Activated CD4-positive, alpha-beta T cell treated with anti-CD3 and anti-CD28 coated beads, Interleukin-2, amount 10 ng/mL, durations not matched to agents 7 days and 5 days (primary cell): ENCODE measurements at regions not wholly inside any gene's neighbourhood (a gene's known extent, or its start where the extent isn't known, plus 50 kb on each side); places are given as distances from the start of the nearest gene placed in this dataset.

ENCODE experiments used
- CTCF ChIA-PET: fragments of 350-600 bp; sonication (Branson Sonifier 250); formaldehyde crosslinking; loops from one replicate; lab custom pipeline; 2021; ENCODE audit warnings: antibody characterized with exemption; lab: Charles Lee
- POLR2A ChIA-PET: fragments of 350-600 bp; sonication (Branson Sonifier 250); formaldehyde crosslinking; loops from one replicate; lab custom pipeline; 2021; ENCODE audit warnings: antibody characterized with exemption; lab: Charles Lee
- DNase-seq: peaks from one replicate; pipeline ENCODE4 v3.0.0-alpha.2; 2020
- H3K27ac Mint-ChIP-seq: one replicate; pipeline ENCODE4 v1.8.0; 2021; ENCODE audit warnings: mild to moderate bottlenecking, moderate library complexity, mixed read lengths
- H3K27me3 Mint-ChIP-seq: one replicate; pipeline ENCODE4 v1.8.0; 2021; ENCODE audit warnings: mixed read lengths
- H3K36me3 Mint-ChIP-seq: one replicate; pipeline ENCODE4 v1.8.0; 2021; ENCODE audit warnings: low read depth, mixed read lengths
- H3K4me1 Mint-ChIP-seq: one replicate; pipeline ENCODE4 v1.8.0; 2021; ENCODE audit warnings: mixed read lengths
- H3K4me3 Mint-ChIP-seq: one replicate; pipeline ENCODE4 v1.8.0; 2021; ENCODE audit warnings: mild to moderate bottlenecking, moderate library complexity, mixed read lengths
- H3K9me3 Mint-ChIP-seq: one replicate; pipeline ENCODE4 v1.8.0; 2021; ENCODE audit warnings: mixed read lengths

GRCh38 chr20:37455659-37456058, 65.4 kb upstream of the NNAT start:
- no peaks in the 10 kb centered on the region for H3K4me1 Mint-ChIP-seq
- H3K36me3 Mint-ChIP-seq: no peaks in the 10 kb centered on the region
- H3K4me3 Mint-ChIP-seq: no peak overlapping the region
- ChIA-PET CTCF (interaction anchor here (0.6 kb wide), 1 partner anchor 729 kb away, joined by 3 read pairs; no protein-coding TSS in a partner anchor), POLR2A (no interaction called here)
- peaks cover 4% of the 10 kb centered on the region for H3K27me3 Mint-ChIP-seq
- H3K9me3 Mint-ChIP-seq: peaks cover 6% of the 10 kb centered on the region
- no peak overlapping the region for H3K27ac Mint-ChIP-seq
- DNase-seq: no peak

GRCh38 chr20:37456948-37457347, 64.1 kb upstream of the NNAT start:
- DNase-seq: no peak
- no peak overlapping the region for H3K27ac Mint-ChIP-seq
- H3K27me3 Mint-ChIP-seq: peaks cover 6% of the 10 kb centered on the region
- no peaks in the 10 kb centered on the region for H3K4me1 Mint-ChIP-seq
- peaks cover 6% of the 10 kb centered on the region for H3K9me3 Mint-ChIP-seq
- ChIA-PET POLR2A (no interaction called here), CTCF (no interaction called here)
- H3K36me3 Mint-ChIP-seq: no peaks in the 10 kb centered on the region
- H3K4me3 Mint-ChIP-seq: no peak overlapping the region

DNA sequence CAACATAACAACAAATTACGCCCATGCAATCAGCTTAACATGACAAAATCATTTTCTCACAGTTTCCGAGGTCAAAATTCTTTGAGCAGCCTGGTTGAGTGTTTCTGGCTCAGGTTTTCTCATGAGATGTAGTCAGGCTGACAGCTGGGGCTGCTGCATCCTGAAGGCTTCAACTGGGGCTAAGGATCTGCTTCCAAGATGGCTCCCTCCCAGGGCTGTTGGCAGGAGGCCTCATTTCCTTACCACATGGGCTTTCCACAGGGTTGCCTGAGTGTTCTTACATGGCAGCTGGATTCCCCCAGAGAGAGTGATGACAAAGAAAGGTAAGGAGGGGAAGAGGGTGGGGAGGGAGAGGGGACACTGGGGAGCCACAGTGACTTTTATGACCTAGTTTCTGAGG, 63.1 kb upstream of the NNAT start:
- Mint-ChIP-seq H3K27me3 (peaks cover 6% of the 10 kb centered on the region), H3K4me3 (no peak overlapping the region), H3K36me3 (no peaks in the 10 kb centered on the region), H3K4me1 (no peaks in the 10 kb centered on the region), H3K27ac (no peak overlapping the region), H3K9me3 (peaks cover 6% of the 10 kb centered on the region)
- POLR2A ChIA-PET: no interaction called here
- CTCF ChIA-PET: interaction anchor here (1.0 kb wide), 1 partner anchor 12 kb away, joined by 3 read pairs; no protein-coding TSS in a partner anchor
- DNase-seq: no peak

DNA sequence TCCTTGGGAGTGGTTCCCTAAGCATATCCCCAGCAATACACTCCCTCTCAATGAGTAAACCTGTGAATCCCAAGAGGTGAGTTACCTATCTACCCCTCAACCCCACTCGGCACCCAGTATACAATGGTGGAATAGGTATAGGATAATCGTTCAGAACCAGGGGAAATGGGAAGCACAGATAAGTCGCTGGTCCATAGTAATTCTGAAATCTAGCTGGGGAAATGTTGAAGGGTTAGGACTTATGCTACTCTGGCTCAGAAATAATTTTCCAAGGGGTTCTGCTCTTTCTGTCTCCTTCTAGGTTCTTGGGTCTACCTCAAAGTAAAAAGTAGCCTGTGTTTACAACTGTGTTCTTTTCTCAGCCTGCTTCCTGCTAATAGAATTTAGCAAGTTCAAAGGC, 62.3 kb upstream of the NNAT start:
- no peak overlapping the region for H3K27ac Mint-ChIP-seq
- CTCF ChIA-PET: interaction anchor here (1.0 kb wide), 1 partner anchor 13 kb away, joined by 3 read pairs; no protein-coding TSS in a partner anchor
- peaks cover 5% of the 10 kb centered on the region for H3K27me3 Mint-ChIP-seq
- no peak overlapping the region for H3K4me3 Mint-ChIP-seq
- peaks cover 6% of the 10 kb centered on the region for H3K9me3 Mint-ChIP-seq
- no peak for DNase-seq
- no peaks in the 10 kb centered on the region for H3K4me1 Mint-ChIP-seq
- H3K36me3 Mint-ChIP-seq: no peaks in the 10 kb centered on the region
- POLR2A ChIA-PET: no interaction called here

- DNase-seq: no peak
- Mint-ChIP-seq H3K36me3 (no peaks in the 10 kb centered on the region), H3K27me3 (peaks cover 3% of the 10 kb centered on the region), H3K4me1 (no peaks in the 10 kb centered on the region), H3K9me3 (peaks cover 3% of the 10 kb centered on the region), H3K27ac (no peak overlapping the region), H3K4me3 (no peak overlapping the region)
- POLR2A ChIA-PET: no interaction called here
- CTCF ChIA-PET: interaction anchor here (1.3 kb wide), 1 partner anchor 16 kb away, joined by 3 read pairs; no protein-coding TSS in a partner anchor
These were observed 59.6 kb upstream of the NNAT start for GRCh38 chr20:37461405-37461804.

GRCh38 chr20:37463726-37464494, 57.1 kb upstream of the NNAT start:
- H3K36me3 Mint-ChIP-seq: no peaks in the 10 kb centered on the region
- peaks cover 5% of the 10 kb centered on the region for H3K27me3 Mint-ChIP-seq
- ChIA-PET POLR2A (no interaction called here), CTCF (no interaction called here)
- DNase-seq: no peak
- H3K4me1 Mint-ChIP-seq: no peaks in the 10 kb centered on the region
- no peaks in the 10 kb centered on the region for H3K9me3 Mint-ChIP-seq
- H3K4me3 Mint-ChIP-seq: no peak overlapping the region
- no peak overlapping the region for H3K27ac Mint-ChIP-seq

- no peaks in the 10 kb centered on the region for H3K4me1 Mint-ChIP-seq
- DNase-seq: no peak
- H3K27ac Mint-ChIP-seq: no peak overlapping the region
- ChIA-PET CTCF (no interaction called here), POLR2A (no interaction called here)
- no peak overlapping the region for H3K4me3 Mint-ChIP-seq
- H3K36me3 Mint-ChIP-seq: no peaks in the 10 kb centered on the region
- no peaks in the 10 kb centered on the region for H3K9me3 Mint-ChIP-seq
- peaks cover 5% of the 10 kb centered on the region for H3K27me3 Mint-ChIP-seq
These were observed 56.4 kb upstream of the NNAT start for GRCh38 chr20:37464611-37465010.
